CD8-positive, alpha-beta memory T cell (primary cell): ENCODE measurements at regions not wholly inside any gene's neighbourhood (a gene's known extent, or its start where the extent isn't known, plus 50 kb on each side); places are given as distances from the start of the nearest gene placed in this dataset.

Experiments used
- CTCF ChIA-PET: fragments of 350-600 bp; sonication (Branson Sonifier 250); formaldehyde crosslinking; loops from one replicate; lab custom pipeline; 2021; ENCODE audit warnings: antibody characterized with exemption; lab: Charles Lee
- POLR2A ChIA-PET: fragments of 350-600 bp; sonication (Branson Sonifier 250); formaldehyde crosslinking; loops from one replicate; lab custom pipeline; 2021; ENCODE audit warnings: antibody characterized with exemption; lab: Charles Lee
- DNase-seq, 5 donors: peaks; one replicate each; pipeline versions ENCODE4 v3.0.0 to v3.0.0-alpha.2; 2020 to 2022; ENCODE audit warnings: mixed read lengths in 1 of 5
- H3K27ac ChIP-seq: one replicate; pipeline ENCODE4 v1.7.0; 2013; ENCODE audit warnings: low read depth, mild to moderate bottlenecking, low read length, moderate library complexity
- H3K27me3 ChIP-seq: 2 replicates; pipeline ENCODE4 v1.7.0; 2013; ENCODE audit warnings: low read length, mild to moderate bottlenecking; ENCODE audit not compliant: insufficient read depth, poor library complexity, severe bottlenecking
- H3K36me3 ChIP-seq: 2 replicates; pipeline ENCODE4 v1.7.0; 2013; ENCODE audit warnings: mild to moderate bottlenecking, low read length, moderate library complexity; ENCODE audit not compliant: insufficient read depth
- H3K4me1 ChIP-seq: 2 replicates; pipeline ENCODE4 v1.7.0; 2013; ENCODE audit warnings: mild to moderate bottlenecking, low read length, moderate library complexity; ENCODE audit not compliant: insufficient read depth
- H3K4me3 ChIP-seq: 2 replicates; pipeline ENCODE4 v1.7.0; 2013; ENCODE audit warnings: mild to moderate bottlenecking, low read length
- H3K9me3 ChIP-seq: 2 replicates; pipeline ENCODE4 v1.7.0; 2013; ENCODE audit warnings: mild to moderate bottlenecking, low read length
- H3K27ac Mint-ChIP-seq, 8 donors: one replicate each; pipeline ENCODE4 v1.8.0; 2020 to 2021; ENCODE audit warnings: mixed read lengths in 8 of 8, mild to moderate bottlenecking in 6 of 8, inconsistent platforms in 3 of 8, moderate library complexity in 3 of 8
- H3K27me3 Mint-ChIP-seq, 2 donors: one replicate each; pipeline ENCODE4 v1.8.0; 2020 to 2021; ENCODE audit warnings: mixed read lengths in 2 of 2, mild to moderate bottlenecking in 1 of 2, moderate library complexity in 1 of 2
- H3K36me3 Mint-ChIP-seq, 3 donors: one replicate each; pipeline ENCODE4 v1.8.0; 2020 to 2021; ENCODE audit warnings: mixed read lengths in 3 of 3, inconsistent platforms in 1 of 3, mild to moderate bottlenecking in 1 of 3
- H3K4me1 Mint-ChIP-seq, 3 donors: one replicate each; pipeline ENCODE4 v1.8.0; 2020 to 2021; ENCODE audit warnings: mixed read lengths in 3 of 3, inconsistent platforms in 1 of 3, mild to moderate bottlenecking in 1 of 3
- H3K4me3 Mint-ChIP-seq, 7 donors: one replicate each; pipeline ENCODE4 v1.8.0; 2020 to 2021; ENCODE audit warnings: mixed read lengths in 7 of 7, mild to moderate bottlenecking in 6 of 7, moderate library complexity in 4 of 7, inconsistent platforms in 2 of 7
- H3K9me3 Mint-ChIP-seq, 5 donors: one replicate each; pipeline ENCODE4 v1.8.0; 2020 to 2022; ENCODE audit warnings: mixed read lengths in 5 of 5, mild to moderate bottlenecking in 3 of 5, moderate library complexity in 2 of 5, inconsistent platforms in 1 of 5

DNA sequence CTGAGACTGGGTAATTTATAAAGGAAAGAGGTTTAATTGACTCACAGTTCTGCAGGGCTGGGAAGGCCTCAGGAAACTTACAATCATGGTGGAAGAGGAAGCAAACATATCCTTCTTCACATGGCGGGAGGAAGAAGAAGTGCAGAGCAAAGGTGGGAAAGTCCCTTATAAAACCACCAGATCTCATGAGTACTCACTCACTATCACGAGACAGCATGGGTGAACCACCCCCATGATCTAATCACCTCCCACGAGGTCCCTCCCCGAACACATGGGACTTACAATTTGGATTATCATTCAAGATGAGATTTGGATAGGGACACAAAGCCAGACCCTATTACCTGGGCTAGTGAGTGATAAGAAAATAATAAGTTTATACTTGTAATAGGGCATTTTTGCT is 70.6 kb upstream of the HS3ST2 start:
- DNase-seq = no peak
- Histone ChIP-seq H3K27ac (no peak overlapping the region), H3K4me1 (no peaks in the 10 kb centered on the region), H3K4me3 (no peak overlapping the region), H3K9me3 (no peaks in the 10 kb centered on the region), H3K36me3 (no peaks in the 10 kb centered on the region), H3K27me3 (no peaks in the 10 kb centered on the region)
- ChIA-PET CTCF (no interaction called here), POLR2A (no interaction called here)
- Mint-ChIP-seq H3K4me3 (no peak overlapping the region), H3K27ac (no peak overlapping the region), H3K27me3 (peaks cover 7 to 38% of the 10 kb centered on the region in 2 donors), H3K36me3 (no peaks in the 10 kb centered on the region), H3K9me3 (peaks cover 0 to 9% (median 5%) of the 10 kb centered on the region in 5 donors), H3K4me1 (no peaks in the 10 kb centered on the region)

GRCh38 chr16:22751104-22751667 is 62.8 kb upstream of the HS3ST2 start:
- no peak overlapping the region for H3K27ac ChIP-seq
- H3K27me3 Mint-ChIP-seq = peaks cover 5 to 16% of the 10 kb centered on the region in 2 donors
- H3K27ac Mint-ChIP-seq = no peak overlapping the region
- no peak overlapping the region for H3K4me3 Mint-ChIP-seq
- ChIA-PET CTCF (no interaction called here), POLR2A (no interaction called here)
- H3K9me3 Mint-ChIP-seq = peaks cover 0 to 5% (median 3%) of the 10 kb centered on the region in 5 donors
- no peaks in the 10 kb centered on the region for H3K36me3 Mint-ChIP-seq
- H3K9me3 ChIP-seq = no peaks in the 10 kb centered on the region
- no peak overlapping the region for H3K4me3 ChIP-seq
- H3K36me3 ChIP-seq = no peaks in the 10 kb centered on the region
- no peaks in the 10 kb centered on the region for H3K4me1 ChIP-seq
- H3K4me1 Mint-ChIP-seq = no peaks in the 10 kb centered on the region
- no peaks in the 10 kb centered on the region for H3K27me3 ChIP-seq
- no peak for DNase-seq

GRCh38 chr16:22751685-22752084 is 62.3 kb upstream of the HS3ST2 start:
- no peak overlapping the region for H3K4me3 Mint-ChIP-seq
- ChIA-PET POLR2A (no interaction called here), CTCF (no interaction called here)
- DNase-seq = no peak
- Histone ChIP-seq H3K36me3 (no peaks in the 10 kb centered on the region), H3K4me1 (no peaks in the 10 kb centered on the region), H3K27me3 (no peaks in the 10 kb centered on the region), H3K27ac (no peak overlapping the region), H3K9me3 (no peaks in the 10 kb centered on the region), H3K4me3 (no peak overlapping the region)
- no peak overlapping the region for H3K27ac Mint-ChIP-seq
- H3K9me3 Mint-ChIP-seq = peaks cover 0 to 5% (median 0%) of the 10 kb centered on the region in 5 donors
- peaks cover 6 to 21% of the 10 kb centered on the region in 2 donors for H3K27me3 Mint-ChIP-seq
- no peaks in the 10 kb centered on the region for H3K4me1 Mint-ChIP-seq
- H3K36me3 Mint-ChIP-seq = no peaks in the 10 kb centered on the region

DNA sequence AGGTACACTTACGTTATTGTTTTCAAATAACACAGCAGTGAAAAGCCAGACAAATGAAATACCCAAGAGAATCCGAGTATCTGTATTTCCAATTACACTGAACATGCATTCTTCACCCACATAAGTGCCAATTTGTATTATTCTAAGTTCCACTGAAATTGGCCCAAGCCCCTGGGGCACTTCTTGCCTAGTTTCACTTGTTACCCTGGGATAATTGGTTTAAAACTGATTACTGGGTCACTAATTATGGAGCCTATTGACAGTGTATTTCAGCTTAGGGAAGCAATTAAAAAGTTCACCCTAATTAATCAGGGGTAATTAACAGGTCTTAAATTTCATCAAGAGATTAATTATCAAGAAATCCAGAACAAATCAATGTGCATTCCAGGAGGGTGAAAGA is 60.5 kb upstream of the HS3ST2 start:
- Histone ChIP-seq H3K4me1 (no peaks in the 10 kb centered on the region), H3K36me3 (no peaks in the 10 kb centered on the region), H3K27me3 (no peaks in the 10 kb centered on the region), H3K4me3 (no peak overlapping the region), H3K27ac (no peak overlapping the region), H3K9me3 (no peaks in the 10 kb centered on the region)
- Mint-ChIP-seq H3K27me3 (peaks cover 9 to 21% of the 10 kb centered on the region in 2 donors), H3K27ac (no peak overlapping the region), H3K4me3 (no peak overlapping the region), H3K4me1 (no peaks in the 10 kb centered on the region), H3K36me3 (no peaks in the 10 kb centered on the region), H3K9me3 (peaks cover 0 to 5% (median 0%) of the 10 kb centered on the region in 5 donors)
- DNase-seq = no peak
- ChIA-PET CTCF (no interaction called here), POLR2A (no interaction called here)

GRCh38 chr16:22754577-22754976 is 59.4 kb upstream of the HS3ST2 start:
- ChIA-PET POLR2A (no interaction called here), CTCF (no interaction called here)
- Mint-ChIP-seq H3K36me3 (no peaks in the 10 kb centered on the region), H3K27me3 (peaks cover 9 to 29% of the 10 kb centered on the region in 2 donors), H3K9me3 (peaks cover 0 to 4% (median 0%) of the 10 kb centered on the region in 5 donors), H3K4me3 (no peak overlapping the region), H3K27ac (no peak overlapping the region), H3K4me1 (no peaks in the 10 kb centered on the region)
- H3K27ac ChIP-seq = no peak overlapping the region
- H3K36me3 ChIP-seq = no peaks in the 10 kb centered on the region
- no peak overlapping the region for H3K4me3 ChIP-seq
- H3K27me3 ChIP-seq = no peaks in the 10 kb centered on the region
- H3K9me3 ChIP-seq = no peaks in the 10 kb centered on the region
- DNase-seq = no peak
- no peaks in the 10 kb centered on the region for H3K4me1 ChIP-seq

DNA sequence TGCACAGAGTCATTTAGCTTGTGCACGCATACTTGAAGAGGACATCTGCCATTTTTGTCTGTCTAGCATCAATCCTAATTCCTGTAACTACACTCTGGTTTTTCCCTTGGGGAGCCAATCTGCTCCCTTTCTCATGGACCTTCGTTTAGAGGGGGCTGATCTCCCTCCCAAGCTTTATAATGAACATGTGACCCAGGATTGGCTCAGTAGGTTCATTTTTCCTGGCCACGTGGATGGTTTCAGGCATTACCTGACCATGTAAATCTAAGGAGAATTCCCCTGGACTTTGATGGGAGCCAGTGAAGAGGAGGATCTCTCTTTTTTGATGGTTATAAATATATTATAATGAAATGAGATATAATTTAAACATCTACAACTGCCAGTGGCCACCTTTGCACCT is 56.8 kb upstream of the HS3ST2 start:
- H3K27ac ChIP-seq = no peak overlapping the region
- POLR2A ChIA-PET = no interaction called here
- Mint-ChIP-seq H3K27me3 (peaks cover 10 to 44% of the 10 kb centered on the region in 2 donors), H3K4me3 (no peak overlapping the region), H3K27ac (no peak overlapping the region), H3K36me3 (no peaks in the 10 kb centered on the region), H3K9me3 (no peaks in the 10 kb centered on the region), H3K4me1 (no peaks in the 10 kb centered on the region)
- no peak for DNase-seq
- no peaks in the 10 kb centered on the region for H3K27me3 ChIP-seq
- no peaks in the 10 kb centered on the region for H3K4me1 ChIP-seq
- H3K4me3 ChIP-seq = no peak overlapping the region
- CTCF ChIA-PET = no interaction called here
- no peaks in the 10 kb centered on the region for H3K9me3 ChIP-seq
- H3K36me3 ChIP-seq = no peaks in the 10 kb centered on the region

DNA sequence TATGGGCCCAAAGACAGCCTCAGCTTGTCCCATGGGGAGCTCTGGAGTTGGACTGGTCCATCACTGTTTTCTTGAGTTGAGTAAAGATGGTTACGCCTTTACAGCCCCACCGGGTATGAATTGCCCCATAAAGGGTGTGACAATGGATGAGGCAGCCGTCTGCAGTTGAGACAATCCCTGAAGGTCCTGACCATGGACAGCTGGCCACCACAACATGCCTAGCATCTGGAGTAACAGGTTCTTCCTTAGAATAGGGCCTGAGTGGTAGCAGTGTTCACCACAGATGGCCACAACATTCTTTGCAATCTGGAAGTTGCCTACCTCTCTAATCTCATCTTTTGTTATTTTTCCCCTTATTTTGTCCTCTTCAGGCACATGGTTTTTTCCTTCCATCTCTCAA is 51.5 kb upstream of the HS3ST2 start:
- CTCF ChIA-PET = no interaction called here
- Mint-ChIP-seq H3K27ac (no peak overlapping the region), H3K36me3 (no peaks in the 10 kb centered on the region), H3K27me3 (peaks cover 3 to 48% of the 10 kb centered on the region in 2 donors), H3K9me3 (peaks cover 0 to 1% (median 0%) of the 10 kb centered on the region in 5 donors), H3K4me1 (no peaks in the 10 kb centered on the region), H3K4me3 (no peak overlapping the region)
- POLR2A ChIA-PET = no interaction called here
- H3K9me3 ChIP-seq = no peaks in the 10 kb centered on the region
- H3K4me3 ChIP-seq = no peak overlapping the region
- no peaks in the 10 kb centered on the region for H3K4me1 ChIP-seq
- DNase-seq = no peak
- H3K27ac ChIP-seq = no peak overlapping the region
- H3K36me3 ChIP-seq = no peaks in the 10 kb centered on the region
- H3K27me3 ChIP-seq = no peaks in the 10 kb centered on the region

GRCh38 chr16:22763437-22764080 is 50.4 kb upstream of the HS3ST2 start:
- Mint-ChIP-seq H3K4me1 (no peaks in the 10 kb centered on the region), H3K36me3 (no peaks in the 10 kb centered on the region), H3K27me3 (peaks cover 3 to 44% of the 10 kb centered on the region in 2 donors), H3K9me3 (peaks cover 0 to 1% (median 0%) of the 10 kb centered on the region in 5 donors), H3K4me3 (no peak overlapping the region), H3K27ac (no peak overlapping the region)
- CTCF ChIA-PET = no interaction called here
- Histone ChIP-seq H3K27me3 (no peaks in the 10 kb centered on the region), H3K4me3 (no peak overlapping the region), H3K36me3 (no peaks in the 10 kb centered on the region), H3K9me3 (no peaks in the 10 kb centered on the region), H3K27ac (no peak overlapping the region), H3K4me1 (no peaks in the 10 kb centered on the region)
- no peak for DNase-seq
- POLR2A ChIA-PET = no interaction called here
